ENCODE measurements at regions not wholly inside any gene's neighbourhood (a gene's known extent, or its start where the extent isn't known, plus 50 kb on each side); places are given as distances from the start of the nearest gene placed in this dataset.

DNA sequence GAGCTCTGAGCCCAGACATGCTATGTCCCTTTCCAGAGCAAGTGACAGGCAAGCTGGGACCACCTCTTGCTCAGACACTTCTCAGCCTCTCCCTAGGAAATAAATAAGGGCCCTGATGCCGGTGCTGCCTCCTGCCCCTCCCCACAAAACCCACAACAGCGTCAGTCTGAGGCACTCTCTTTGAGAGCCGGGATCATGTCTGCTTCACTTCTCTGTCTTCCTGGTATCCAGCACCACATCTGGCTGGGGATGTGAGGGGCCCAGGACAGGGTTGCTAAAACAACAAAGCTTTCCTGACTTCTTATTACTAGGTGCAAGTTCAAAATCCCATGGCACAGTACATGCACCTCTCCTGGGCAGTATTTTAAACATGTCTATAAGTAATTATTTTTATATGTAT is 103.9 kb upstream of the GLI2 start:
- CTCF ChIA-PET, result no interaction called here
- Histone ChIP-seq H3K4me1 (ENCODE audit: control insufficient read depth, insufficient read depth, low read length) (no peaks in the 10 kb centered on the region), H3K9me3 (ENCODE audit: control insufficient read depth, insufficient read depth, low read depth, low read length) (no peaks in the 10 kb centered on the region), H3K36me3 (ENCODE audit: control insufficient read depth in 2 of 2, insufficient read depth in 1 of 2, low read length in 2 of 2) (no peaks in the 10 kb centered on the region), H3K4me3 (ENCODE audit: low read depth, low read length) (no peak overlapping the region), H3K27ac (ENCODE audit: extremely low read depth, low read depth, low read length) (no peak overlapping the region)
- POLR2A ChIA-PET, result no interaction called here
- no peak for TF ChIP-seq ZNF768 (tag by site-specific recombination; IDR thresholded peaks at IDR 0.05)
- TF ChIP-seq KLF7 (tag by site-specific recombination; IDR thresholded peaks at IDR 0.05; ENCODE audit: borderline replicate concordance), result no peak
- TF ChIP-seq ZNF311 (tag by site-specific recombination; IDR thresholded peaks at IDR 0.05; ENCODE audit: borderline replicate concordance), result no peak
- TF ChIP-seq ZNF350 (tag by site-specific recombination; IDR thresholded peaks at IDR 0.05), result no peak
- no peak for TF ChIP-seq ZNF184 (tag by site-specific recombination; IDR thresholded peaks at IDR 0.05)
- TF ChIP-seq, protein P1, sequence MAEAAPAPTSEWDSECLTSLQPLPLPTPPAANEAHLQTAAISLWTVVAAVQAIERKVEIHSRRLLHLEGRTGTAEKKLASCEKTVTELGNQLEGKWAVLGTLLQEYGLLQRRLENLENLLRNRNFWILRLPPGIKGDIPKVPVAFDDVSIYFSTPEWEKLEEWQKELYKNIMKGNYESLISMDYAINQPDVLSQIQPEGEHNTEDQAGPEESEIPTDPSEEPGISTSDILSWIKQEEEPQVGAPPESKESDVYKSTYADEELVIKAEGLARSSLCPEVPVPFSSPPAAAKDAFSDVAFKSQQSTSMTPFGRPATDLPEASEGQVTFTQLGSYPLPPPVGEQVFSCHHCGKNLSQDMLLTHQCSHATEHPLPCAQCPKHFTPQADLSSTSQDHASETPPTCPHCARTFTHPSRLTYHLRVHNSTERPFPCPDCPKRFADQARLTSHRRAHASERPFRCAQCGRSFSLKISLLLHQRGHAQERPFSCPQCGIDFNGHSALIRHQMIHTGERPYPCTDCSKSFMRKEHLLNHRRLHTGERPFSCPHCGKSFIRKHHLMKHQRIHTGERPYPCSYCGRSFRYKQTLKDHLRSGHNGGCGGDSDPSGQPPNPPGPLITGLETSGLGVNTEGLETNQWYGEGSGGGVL (tag by site-specific recombination; IDR thresholded peaks at IDR 0.05), result no peak
- no peak for TF ChIP-seq GLI2 (tag by site-specific recombination; IDR thresholded peaks at IDR 0.05; ENCODE audit: borderline replicate concordance, low read depth)
- no peak for TF ChIP-seq ZNF121 (tag by site-specific recombination; IDR thresholded peaks at IDR 0.05)
- TF ChIP-seq GLIS2 (tag by site-specific recombination; IDR thresholded peaks at IDR 0.05), result no peak
- no peak for TF ChIP-seq ZNF629 (tag by site-specific recombination; IDR thresholded peaks at IDR 0.05)
- no peak for TF ChIP-seq ZNF169 (tag by site-specific recombination; IDR thresholded peaks at IDR 0.05)
- TF ChIP-seq, protein P2, sequence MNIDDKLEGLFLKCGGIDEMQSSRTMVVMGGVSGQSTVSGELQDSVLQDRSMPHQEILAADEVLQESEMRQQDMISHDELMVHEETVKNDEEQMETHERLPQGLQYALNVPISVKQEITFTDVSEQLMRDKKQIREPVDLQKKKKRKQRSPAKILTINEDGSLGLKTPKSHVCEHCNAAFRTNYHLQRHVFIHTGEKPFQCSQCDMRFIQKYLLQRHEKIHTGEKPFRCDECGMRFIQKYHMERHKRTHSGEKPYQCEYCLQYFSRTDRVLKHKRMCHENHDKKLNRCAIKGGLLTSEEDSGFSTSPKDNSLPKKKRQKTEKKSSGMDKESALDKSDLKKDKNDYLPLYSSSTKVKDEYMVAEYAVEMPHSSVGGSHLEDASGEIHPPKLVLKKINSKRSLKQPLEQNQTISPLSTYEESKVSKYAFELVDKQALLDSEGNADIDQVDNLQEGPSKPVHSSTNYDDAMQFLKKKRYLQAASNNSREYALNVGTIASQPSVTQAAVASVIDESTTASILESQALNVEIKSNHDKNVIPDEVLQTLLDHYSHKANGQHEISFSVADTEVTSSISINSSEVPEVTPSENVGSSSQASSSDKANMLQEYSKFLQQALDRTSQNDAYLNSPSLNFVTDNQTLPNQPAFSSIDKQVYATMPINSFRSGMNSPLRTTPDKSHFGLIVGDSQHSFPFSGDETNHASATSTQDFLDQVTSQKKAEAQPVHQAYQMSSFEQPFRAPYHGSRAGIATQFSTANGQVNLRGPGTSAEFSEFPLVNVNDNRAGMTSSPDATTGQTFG (tag by site-specific recombination; IDR thresholded peaks at IDR 0.05; ENCODE audit: borderline replicate concordance), result no peak
- TF ChIP-seq ZIC2 (tag by site-specific recombination; IDR thresholded peaks at IDR 0.05), result no peak
- TF ChIP-seq ZNF837 (tag by site-specific recombination; IDR thresholded peaks at IDR 0.05), result no peak
- TF ChIP-seq ZNF548 (tag by site-specific recombination; IDR thresholded peaks at IDR 0.05), result no peak
- no peak for TF ChIP-seq REPIN1 (tag by site-specific recombination; IDR thresholded peaks at IDR 0.05; ENCODE audit: low read depth)
- no peak for TF ChIP-seq ZEB2 (tag by site-specific recombination; IDR thresholded peaks at IDR 0.05)
- TF ChIP-seq ZNF514 (tag by site-specific recombination; IDR thresholded peaks at IDR 0.05), result no peak

DNA sequence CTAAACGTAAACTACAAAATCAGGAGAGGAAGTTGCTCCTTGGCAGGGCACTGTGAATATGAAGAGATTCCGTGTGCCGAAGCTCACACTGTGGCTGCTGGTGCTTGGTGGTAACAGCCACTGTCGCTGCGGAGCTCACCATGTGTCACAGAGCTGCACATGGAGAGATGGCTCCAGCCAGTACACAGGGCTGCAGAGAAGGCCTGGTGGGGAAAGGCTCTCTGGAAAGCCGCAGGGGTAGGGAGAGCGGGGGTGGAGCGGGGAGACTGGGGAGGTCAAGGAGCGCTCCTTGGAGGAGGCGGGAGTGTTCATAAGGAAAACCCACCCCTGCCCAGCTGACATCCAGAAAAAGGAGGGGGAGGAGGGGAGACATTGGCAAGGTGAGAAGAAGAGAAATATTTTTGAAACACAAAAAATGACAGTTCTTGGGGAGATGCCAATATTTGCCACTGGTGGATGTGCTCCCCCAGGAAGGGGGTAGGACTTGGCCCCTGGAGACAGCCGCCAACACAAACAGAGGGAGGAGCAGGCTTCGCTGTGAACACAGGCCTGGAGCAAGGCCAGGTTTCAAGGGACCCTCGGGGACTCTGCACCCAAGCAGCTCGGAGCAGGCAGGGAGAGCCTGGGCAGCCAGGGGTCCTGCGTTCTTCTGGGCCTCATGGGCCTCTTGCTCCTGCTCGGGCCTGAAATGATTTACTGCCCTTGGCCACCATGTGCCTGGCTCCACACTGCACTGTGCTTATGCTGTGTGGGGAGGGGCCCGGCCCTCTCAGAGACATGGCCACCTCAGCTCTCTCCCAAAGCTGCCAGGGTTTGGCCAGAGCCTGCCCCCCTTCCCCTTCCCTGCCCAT is 102.6 kb upstream of the GLI2 start:
- Histone ChIP-seq H3K4me1 (ENCODE audit: control insufficient read depth, insufficient read depth, low read length) (no peaks in the 10 kb centered on the region), H3K36me3 (ENCODE audit: control insufficient read depth in 2 of 2, insufficient read depth in 1 of 2, low read length in 2 of 2) (no peaks in the 10 kb centered on the region), H3K9me3 (ENCODE audit: control insufficient read depth, insufficient read depth, low read depth, low read length) (no peaks in the 10 kb centered on the region), H3K27ac (ENCODE audit: extremely low read depth, low read depth, low read length) (no peak overlapping the region), H3K4me3 (ENCODE audit: low read depth, low read length) (no peak overlapping the region)
- ChIA-PET POLR2A (no interaction called here), CTCF (interaction anchor here (0.6 kb wide), 2 partner anchors 36 to 437 kb away, joined by 3 to 4 read pairs; no protein-coding TSS in a partner anchor)
- TF ChIP-seq ZNF24 (tag by site-specific recombination; IDR thresholded peaks at IDR 0.05), result no peak
- no peak for TF ChIP-seq ZNF621 (tag by site-specific recombination; IDR thresholded peaks at IDR 0.05)
- TF ChIP-seq, protein P3, sequence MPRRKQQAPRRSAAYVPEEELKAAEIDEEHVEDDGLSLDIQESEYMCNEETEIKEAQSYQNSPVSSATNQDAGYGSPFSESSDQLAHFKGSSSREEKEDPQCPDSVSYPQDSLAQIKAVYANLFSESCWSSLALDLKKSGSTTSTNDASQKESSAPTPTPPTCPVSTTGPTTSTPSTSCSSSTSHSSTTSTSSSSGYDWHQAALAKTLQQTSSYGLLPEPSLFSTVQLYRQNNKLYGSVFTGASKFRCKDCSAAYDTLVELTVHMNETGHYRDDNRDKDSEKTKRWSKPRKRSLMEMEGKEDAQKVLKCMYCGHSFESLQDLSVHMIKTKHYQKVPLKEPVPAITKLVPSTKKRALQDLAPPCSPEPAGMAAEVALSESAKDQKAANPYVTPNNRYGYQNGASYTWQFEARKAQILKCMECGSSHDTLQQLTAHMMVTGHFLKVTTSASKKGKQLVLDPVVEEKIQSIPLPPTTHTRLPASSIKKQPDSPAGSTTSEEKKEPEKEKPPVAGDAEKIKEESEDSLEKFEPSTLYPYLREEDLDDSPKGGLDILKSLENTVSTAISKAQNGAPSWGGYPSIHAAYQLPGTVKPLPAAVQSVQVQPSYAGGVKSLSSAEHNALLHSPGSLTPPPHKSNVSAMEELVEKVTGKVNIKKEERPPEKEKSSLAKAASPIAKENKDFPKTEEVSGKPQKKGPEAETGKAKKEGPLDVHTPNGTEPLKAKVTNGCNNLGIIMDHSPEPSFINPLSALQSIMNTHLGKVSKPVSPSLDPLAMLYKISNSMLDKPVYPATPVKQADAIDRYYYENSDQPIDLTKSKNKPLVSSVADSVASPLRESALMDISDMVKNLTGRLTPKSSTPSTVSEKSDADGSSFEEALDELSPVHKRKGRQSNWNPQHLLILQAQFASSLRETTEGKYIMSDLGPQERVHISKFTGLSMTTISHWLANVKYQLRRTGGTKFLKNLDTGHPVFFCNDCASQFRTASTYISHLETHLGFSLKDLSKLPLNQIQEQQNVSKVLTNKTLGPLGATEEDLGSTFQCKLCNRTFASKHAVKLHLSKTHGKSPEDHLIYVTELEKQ (tag by site-specific recombination; IDR thresholded peaks at IDR 0.05; ENCODE audit: borderline replicate concordance), result no peak
- TF ChIP-seq ZIC2 (tag by site-specific recombination; IDR thresholded peaks at IDR 0.05), result 0 out of 2 replicates have a peak, but pooled peaks have one; percentile 24
- TF ChIP-seq ZFHX2 (tag by site-specific recombination; conservative IDR thresholded peaks at IDR 0.05), result 0 out of 2 replicates have a peak, but pooled peaks have one; percentile 15
- TF ChIP-seq ZNF174 (tag by site-specific recombination; IDR thresholded peaks at IDR 0.05), result no peak
- peak; percentile 36 for TF ChIP-seq ZNF335 (tag by site-specific recombination; conservative IDR thresholded peaks at IDR 0.05)
- TF ChIP-seq GLIS1 (tag by site-specific recombination; IDR thresholded peaks at IDR 0.05), result peak; percentile 52; the same call in 1 of the 2 replicates
- TF ChIP-seq, protein P1 (tag by site-specific recombination; IDR thresholded peaks at IDR 0.05), result peak; percentile 45; the same call in 1 of the 2 replicates
